Hematopoietic multipotent progenitor cell treated with erythropoietin and hydrocortisone succinate and interleukin-3 and kit ligand, for 4 days (in vitro differentiated cells): ENCODE measurements at regions not wholly inside any gene's neighbourhood (a gene's known extent, or its start where the extent isn't known, plus 50 kb on each side); places are given as distances from the start of the nearest gene placed in this dataset.
"Not testable (repeated sequence)": the region's sequence is repeated elsewhere in the genome, so short reads cannot be mapped to it uniquely, and the experiment has no call there.

Experiments used
- DNase-seq: peaks from one replicate; pipeline ENCODE4 v3.0.0-alpha.2; 2015

- no peak for DNase-seq
These were observed 1321.5 kb downstream of the UQCRFS1 start for GRCh38 chr19:27891411-27891810.

DNA sequence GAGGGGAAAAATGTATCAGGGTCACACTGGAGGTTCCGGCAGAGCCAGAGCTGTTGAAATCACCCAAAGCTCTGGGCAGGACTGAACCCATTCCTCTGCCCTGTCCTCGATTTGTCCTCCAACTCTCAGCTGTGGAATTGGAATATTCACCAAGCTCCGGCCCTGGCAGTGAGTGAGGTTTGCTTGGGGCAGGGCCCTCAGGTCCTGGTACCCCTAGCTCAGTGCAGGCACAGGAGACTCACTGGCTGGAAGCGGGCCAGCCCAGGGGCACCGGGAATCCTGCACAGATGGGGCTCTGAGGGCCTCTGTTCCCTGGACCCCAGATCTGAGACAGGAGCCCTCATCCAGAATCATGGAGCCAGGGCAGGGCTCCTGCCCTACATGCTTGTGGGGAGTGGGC is 1322.3 kb downstream of the UQCRFS1 start:
- no peak for DNase-seq

DNA sequence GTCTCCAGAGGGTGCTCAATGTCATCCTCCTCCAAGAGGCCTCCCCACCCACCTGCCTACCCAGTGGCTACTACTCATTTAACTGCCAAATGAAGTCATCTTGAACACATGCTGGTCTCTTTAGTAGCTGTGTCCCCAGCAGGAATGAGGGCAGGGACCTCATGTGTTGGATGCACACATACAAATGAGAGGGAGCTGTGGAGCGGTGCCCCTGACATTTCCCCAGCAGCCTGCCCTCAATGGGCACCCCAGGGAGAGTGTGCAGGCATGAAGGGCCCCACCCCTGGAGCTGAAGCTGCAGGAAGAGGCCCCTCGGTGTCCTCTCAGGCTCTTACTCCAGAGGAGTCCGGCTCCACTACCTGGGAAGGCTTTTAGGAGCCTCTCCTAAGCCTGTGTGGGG is 1322.7 kb downstream of the UQCRFS1 start:
- DNase-seq: no peak

- DNase-seq: no peak
These were observed 1323.8 kb downstream of the UQCRFS1 start for GRCh38 chr19:27889156-27889555.

DNA sequence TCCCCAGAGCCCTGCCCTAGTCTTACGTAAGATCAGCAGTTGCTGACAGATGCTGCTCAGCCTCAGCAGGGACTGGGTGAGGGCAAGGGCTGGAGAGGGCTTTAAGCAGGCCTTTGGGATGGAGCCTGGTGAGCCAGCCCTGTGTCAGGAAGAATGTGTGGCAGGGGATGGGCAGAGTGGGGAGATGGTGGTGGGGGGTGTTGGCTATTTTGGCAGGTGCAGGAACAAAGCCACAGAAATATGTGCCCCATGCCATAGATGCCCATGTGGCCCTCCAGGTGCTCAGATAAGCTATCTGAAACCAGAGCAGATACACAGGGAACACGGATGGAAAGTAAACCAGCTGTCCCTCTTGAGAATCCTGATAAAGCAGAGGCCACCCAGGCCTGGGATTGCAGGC is 1325.0 kb downstream of the UQCRFS1 start:
- DNase-seq: no peak

GRCh38 chr19:27885359-27885758 is 1327.6 kb downstream of the UQCRFS1 start:
- no peak for DNase-seq

DNA sequence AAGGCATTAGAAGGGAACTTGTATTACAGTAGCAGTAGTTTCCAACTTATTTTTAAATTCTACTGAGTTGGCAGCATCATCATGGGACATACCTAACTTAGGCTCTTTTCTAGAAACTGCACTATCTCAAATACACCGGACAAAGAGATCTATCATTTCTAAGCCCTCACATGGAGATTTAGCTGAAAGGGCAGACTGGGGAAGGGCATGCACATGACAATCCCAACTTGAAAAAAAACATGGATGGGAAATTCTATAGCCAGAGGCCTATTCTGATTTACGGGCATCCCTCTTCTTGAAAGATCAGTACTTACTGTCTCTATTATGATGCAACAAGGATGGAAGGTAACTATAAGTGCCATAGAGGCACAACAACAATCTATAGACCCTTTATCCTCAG is 1328.6 kb downstream of the UQCRFS1 start:
- DNase-seq: no peak

GRCh38 chr19:27881213-27881612 is 1331.7 kb downstream of the UQCRFS1 start:
- DNase-seq: no peak

DNA sequence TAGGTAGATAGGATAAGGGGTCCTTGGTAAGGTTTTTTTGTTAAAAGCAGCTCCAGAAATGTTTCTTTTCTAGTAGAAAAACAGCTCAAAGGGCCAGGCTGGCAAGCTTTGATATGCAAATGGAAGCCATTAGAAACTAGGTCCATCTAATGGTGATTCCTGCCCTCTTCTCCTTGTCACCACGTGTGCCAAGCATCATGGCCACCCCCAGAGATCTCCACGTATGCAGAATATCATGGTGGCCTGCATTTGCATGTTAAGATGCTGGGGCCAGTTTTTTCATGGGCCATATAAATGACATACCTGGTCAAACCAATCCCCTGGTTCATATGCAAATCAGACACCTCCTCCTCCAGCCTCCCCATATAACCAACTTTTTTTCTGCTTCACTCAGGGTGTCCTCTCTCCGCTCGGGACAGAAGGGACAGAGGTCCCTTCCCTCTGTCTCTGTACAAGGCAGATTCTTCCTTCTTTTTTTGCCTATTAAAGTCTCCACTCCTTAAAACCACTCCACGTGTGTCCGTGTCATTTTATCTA is 1335.9 kb downstream of the UQCRFS1 start:
- no peak for DNase-seq

GRCh38 chr19:27876489-27876888 is 1336.5 kb downstream of the UQCRFS1 start:
- no peak for DNase-seq

DNA sequence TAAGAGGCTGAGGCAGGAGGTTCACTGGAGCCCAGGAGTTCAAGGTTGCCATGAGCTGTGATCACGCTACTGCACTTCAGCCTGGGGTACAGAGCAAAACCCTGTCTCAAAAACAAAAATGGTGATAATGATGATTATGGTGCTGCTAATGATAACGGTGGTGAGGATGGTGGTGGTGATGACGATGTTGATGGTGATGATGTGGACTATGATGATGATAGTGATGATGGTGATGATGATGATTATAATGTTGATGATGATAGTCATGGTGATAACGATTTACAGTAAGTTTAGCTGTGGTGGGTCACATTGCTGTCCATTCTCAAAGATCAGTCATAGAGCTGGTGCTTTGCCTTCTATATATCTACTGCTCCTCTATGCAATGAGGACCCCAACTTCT is 1340.6 kb downstream of the UQCRFS1 start:
- no peak for DNase-seq

DNA sequence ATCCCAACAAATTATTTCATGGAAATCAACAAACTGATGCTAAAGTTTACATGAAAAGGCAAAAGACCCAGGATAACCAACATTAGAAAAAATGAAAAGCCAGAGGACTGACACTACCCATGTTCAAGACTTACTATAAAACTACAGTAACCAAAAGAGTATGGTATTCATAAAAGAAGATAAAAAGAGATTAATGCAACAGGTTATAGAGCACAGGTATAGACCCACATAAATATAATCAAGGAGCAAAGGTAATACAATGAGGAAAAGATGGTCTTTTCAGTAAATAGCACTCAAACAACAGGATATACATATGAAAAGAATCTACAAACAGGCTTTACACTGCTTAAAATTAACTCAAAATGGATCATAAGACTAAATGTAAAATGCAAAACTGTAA is 1342.7 kb downstream of the UQCRFS1 start:
- DNase-seq: no peak

- DNase-seq: no peak
These were observed 1344.9 kb downstream of the UQCRFS1 start for GRCh38 chr19:27868007-27868406.

- no peak for DNase-seq
These were observed 1346.8 kb downstream of the UQCRFS1 start for GRCh38 chr19:27865927-27866777.

DNA sequence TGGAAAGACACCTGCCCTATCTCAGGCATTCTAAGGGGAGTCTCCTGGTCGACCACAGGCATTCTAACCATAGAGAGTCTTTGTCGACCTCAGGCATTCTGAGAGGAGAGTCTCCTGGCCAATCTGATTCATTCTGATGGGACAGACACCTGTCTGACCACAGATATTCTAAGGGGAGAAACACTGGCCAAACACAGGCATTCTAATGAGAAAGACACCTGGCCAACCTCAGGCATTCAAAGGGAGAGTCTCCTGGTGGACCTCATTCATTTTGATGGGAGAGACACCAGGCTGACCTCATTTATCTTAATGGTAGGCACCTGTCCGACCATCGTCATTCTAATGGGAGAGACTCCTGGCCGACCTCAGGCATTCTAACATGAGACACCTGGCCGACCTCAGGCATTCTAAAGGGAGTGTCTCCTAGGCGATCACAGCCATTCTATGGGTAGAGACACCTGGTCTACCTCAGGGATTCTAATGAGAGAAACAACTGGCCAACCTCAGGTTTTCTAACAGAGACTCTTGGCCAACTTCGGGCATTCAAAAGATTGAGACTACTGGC is 1351.5 kb downstream of the UQCRFS1 start:
- DNase-seq: no peak

DNA sequence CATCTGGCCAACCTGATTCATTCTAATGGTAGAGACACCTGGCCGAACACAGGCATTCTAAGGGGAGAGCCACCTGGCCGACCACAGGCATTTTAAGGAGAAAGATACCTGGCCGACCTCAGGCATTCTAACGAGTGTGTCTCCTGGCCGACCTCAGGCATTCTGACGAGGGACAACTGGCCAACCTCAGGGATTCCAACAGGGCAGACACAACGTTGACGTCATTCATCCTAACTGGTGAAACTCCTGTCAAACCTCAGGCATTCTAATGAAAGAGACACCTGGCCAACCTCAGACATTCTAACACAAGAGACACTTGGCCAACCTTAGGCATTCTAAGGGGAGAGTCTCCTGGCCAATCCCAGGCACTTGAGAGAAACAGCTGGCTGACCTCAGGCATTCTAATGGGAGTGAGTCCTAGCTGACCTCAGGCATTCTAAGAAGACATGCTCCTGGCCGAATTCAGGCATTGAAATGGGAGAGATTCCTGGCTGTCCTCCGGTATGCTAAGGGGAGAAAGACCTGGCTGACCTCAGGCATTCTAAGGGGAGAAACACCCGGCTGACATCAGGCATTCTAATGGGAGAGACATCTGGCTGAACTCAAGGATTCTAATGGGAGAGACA is 1352.5 kb downstream of the UQCRFS1 start:
- no peak for DNase-seq

- DNase-seq: no peak
These were observed 1353.3 kb downstream of the UQCRFS1 start for GRCh38 chr19:27859689-27860088.

DNA sequence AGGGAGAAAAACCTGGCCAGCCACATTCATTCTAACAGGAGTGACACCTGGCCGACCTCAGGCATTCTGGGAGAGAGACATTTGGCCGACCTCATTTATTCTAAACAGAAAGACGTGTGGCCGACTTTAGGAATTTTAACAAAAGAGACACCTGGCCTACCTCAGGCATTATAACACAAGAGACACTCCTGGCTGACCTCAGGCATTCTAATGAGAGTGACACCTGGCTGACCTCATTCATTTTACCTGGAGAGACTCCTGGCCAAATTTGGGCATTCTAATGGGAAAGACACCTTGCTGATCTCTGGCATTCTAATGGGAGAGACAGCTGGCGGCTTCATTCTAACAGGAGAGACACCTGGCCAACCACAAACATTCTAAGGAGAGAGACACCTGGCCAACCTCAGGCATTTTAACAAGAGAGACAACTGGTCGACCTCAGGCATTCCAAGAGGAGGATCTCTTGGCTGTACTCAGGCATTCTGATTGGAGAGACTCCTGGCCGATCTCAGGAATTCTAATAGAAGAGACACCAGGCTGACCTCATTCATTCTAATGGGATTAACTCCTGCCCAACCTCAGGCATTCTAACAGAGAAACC is 1353.9 kb downstream of the UQCRFS1 start:
- no peak for DNase-seq

GRCh38 chr19:27852931-27853330 is 1360.0 kb downstream of the UQCRFS1 start:
- not testable (repeated sequence) for DNase-seq

- no peak for DNase-seq
These were observed 1361.3 kb downstream of the UQCRFS1 start for GRCh38 chr19:27851543-27852060.

GRCh38 chr19:27851002-27851481 is 1361.9 kb downstream of the UQCRFS1 start:
- no peak for DNase-seq

GRCh38 chr19:27846944-27847343 is 1366.0 kb downstream of the UQCRFS1 start:
- no peak for DNase-seq

DNA sequence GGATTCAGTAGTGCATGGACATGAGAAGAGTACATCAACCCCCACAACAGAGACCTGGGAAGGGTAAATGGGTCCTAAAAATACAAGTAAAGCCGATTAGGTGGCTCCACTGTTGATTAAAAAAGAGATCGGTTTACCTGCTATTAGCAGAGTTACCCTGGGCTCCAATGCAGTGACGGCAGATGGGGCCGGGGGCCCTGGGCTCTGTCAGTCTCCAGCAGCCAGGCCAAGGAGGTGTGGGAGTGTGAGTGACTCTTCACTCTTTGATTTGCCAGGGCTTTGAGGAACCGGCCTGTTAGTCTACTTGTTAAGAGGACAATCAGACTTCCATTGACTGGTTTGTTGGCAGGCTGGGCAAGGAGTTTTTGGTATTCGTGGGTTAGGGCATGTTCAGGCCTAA is 1368.7 kb downstream of the UQCRFS1 start:
- DNase-seq: no peak
